ENCODE measurements at regions not wholly inside any gene's neighbourhood (a gene's known extent, or its start where the extent isn't known, plus 50 kb on each side); places are given as distances from the start of the nearest gene placed in this dataset.
"Not testable (repeated sequence)": the region's sequence is repeated elsewhere in the genome, so short reads cannot be mapped to it uniquely, and the experiment has no call there.

- no peak for ATAC-seq
- DNase-seq: no peak
- H3K4me1 Mint-ChIP-seq: no peaks in the 10 kb centered on the region
- no peak overlapping the region for H3K4me3 Mint-ChIP-seq
- H3K36me3 Mint-ChIP-seq (ENCODE audit: low read depth): no peaks in the 10 kb centered on the region
- no peaks in the 10 kb centered on the region for H3K9me3 ChIP-seq (ENCODE audit: control insufficient read depth, low read length, poor library complexity, severe bottlenecking)
- no peaks in the 10 kb centered on the region for H3K27me3 Mint-ChIP-seq
- no peak overlapping the region for H3K27ac Mint-ChIP-seq
Measured at GRCh38 chr4:137806420-137806819, 274.1 kb upstream of the PCDH18 start.

DNA sequence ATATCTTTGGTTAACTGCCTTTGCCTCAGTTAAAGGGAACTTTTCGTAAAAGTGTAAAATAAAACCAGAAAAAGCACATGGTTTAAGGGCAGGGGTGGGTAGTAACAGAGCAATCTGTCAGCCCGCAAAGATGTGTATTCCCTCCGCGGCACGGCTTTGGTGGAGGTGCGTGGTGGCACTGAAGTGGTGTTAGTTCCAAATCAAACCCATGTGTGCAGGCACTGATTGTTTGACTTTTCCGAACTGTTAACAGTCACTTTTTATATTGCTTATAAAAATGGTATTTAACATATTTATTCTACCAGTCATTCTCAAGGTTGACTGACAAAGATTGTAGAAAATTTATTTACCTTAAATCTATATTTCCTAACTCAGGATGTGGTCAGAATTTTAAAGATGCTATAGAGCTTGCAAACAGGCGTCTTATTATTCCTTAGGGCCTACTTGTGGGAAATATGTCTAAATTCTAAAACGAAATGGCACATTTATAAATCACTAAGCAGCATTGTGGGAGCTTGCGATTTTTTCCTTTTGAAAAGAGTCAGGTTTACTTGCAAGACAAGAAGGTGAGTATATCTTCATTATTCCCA is 272.7 kb upstream of the PCDH18 start:
- no peak for ATAC-seq
- Mint-ChIP-seq H3K4me1 (no peaks in the 10 kb centered on the region), H3K4me3 (no peak overlapping the region), H3K36me3 (ENCODE audit: low read depth) (no peaks in the 10 kb centered on the region), H3K27me3 (no peaks in the 10 kb centered on the region), H3K27ac (no peak overlapping the region)
- H3K9me3 ChIP-seq (ENCODE audit: control insufficient read depth, low read length, poor library complexity, severe bottlenecking): no peaks in the 10 kb centered on the region
- no peak for DNase-seq

DNA sequence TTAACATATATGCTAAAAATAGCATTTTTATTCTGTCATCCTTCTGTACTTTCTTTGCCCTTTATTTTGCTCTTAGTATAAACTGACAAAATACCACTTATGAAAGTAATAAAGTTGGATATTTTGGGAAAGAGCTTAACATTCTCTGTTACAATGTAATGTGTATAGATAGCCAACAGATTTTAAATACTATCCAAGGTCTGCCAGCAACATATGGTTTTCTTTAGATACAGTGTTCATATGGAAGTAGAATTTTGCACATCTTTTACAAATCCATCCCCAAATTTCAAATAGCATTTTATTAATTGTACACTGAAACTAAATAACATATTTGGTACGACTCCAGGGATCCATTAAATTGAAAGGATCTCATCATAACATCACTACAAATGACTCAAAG is 268.6 kb upstream of the PCDH18 start:
- Mint-ChIP-seq H3K27ac (no peak overlapping the region), H3K27me3 (no peaks in the 10 kb centered on the region), H3K36me3 (ENCODE audit: low read depth) (no peaks in the 10 kb centered on the region), H3K4me3 (no peak overlapping the region), H3K4me1 (no peaks in the 10 kb centered on the region)
- DNase-seq (no peak), ATAC-seq (no peak)
- no peaks in the 10 kb centered on the region for H3K9me3 ChIP-seq (ENCODE audit: control insufficient read depth, low read length, poor library complexity, severe bottlenecking)

DNA sequence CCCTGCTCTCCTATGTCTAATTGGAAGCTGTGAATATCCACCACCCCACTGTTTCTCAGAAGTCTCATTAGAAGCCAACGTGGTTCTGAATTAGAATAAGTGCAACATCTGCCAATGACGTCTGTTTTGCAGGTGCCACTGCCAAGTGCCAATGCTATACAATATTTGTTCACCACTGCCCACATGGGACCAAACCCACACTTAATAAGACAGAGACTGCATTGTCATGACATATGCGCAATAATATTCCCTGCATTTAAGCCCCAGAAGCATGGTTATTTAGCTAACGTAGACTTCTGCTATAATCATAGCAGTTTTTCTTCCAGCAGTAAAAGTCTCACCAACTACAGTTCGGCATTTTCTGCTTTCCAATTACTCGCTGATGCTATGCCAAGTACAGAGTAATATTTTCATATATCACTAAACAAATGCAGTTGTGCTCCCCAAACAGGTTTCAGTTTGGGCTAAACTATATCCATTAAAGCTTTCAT is 262.5 kb upstream of the PCDH18 start:
- DNase-seq (no peak), ATAC-seq (no peak)
- H3K36me3 Mint-ChIP-seq (ENCODE audit: low read depth): no peaks in the 10 kb centered on the region
- H3K4me1 Mint-ChIP-seq: no peaks in the 10 kb centered on the region
- no peaks in the 10 kb centered on the region for H3K27me3 Mint-ChIP-seq
- no peak overlapping the region for H3K27ac Mint-ChIP-seq
- no peaks in the 10 kb centered on the region for H3K9me3 ChIP-seq (ENCODE audit: control insufficient read depth, low read length, poor library complexity, severe bottlenecking)
- H3K4me3 Mint-ChIP-seq: no peak overlapping the region

DNA sequence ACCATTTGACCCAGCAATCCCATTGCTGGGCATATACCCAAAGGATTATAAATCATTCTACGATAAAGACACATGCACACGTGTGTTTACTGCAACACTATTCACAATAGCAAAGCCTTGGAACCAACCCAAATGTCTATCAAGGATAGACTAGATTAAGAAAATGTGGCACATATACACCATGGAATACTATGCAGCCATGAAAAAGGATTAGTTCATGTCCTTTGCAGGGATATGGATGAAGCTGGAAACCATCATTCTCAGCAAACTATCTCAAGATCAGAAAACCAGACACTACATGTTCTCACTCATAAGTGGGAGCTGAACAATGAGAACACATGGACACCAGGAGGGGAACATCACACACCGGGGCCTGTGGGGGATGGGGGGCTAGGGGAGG is 257.0 kb upstream of the PCDH18 start:
- not testable (repeated sequence) for H3K4me1 Mint-ChIP-seq, H3K27me3 Mint-ChIP-seq, H3K4me3 Mint-ChIP-seq

DNA sequence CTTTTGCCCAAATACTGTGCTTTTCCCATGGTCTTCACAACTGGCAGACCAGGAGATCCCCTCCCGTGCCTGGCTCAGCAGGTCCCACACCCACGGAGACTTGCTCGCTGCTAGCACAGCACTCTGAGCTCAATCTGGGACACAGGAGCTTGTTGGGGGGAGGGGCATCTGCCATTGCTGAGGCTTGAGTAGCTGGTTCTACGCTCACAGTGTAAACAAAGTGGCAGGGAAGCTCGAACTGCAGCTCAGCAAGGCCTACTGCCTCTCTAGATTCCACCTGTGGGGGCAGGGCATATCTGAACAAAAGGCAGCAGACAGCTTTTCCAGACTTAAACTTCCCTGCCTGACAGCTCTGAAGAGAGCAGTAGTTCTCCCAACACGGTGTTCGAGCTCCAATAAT is 251.6 kb upstream of the PCDH18 start:
- not testable (repeated sequence) for DNase-seq

More for the DNA sequence above, 257.0 kb upstream of the PCDH18 start:
- H3K36me3 Mint-ChIP-seq (ENCODE audit: low read depth); H3K9me3 ChIP-seq (ENCODE audit: control insufficient read depth, low read length, poor library complexity, severe bottlenecking); DNase-seq; ATAC-seq; H3K27ac Mint-ChIP-seq: not testable (repeated sequence)

DNA sequence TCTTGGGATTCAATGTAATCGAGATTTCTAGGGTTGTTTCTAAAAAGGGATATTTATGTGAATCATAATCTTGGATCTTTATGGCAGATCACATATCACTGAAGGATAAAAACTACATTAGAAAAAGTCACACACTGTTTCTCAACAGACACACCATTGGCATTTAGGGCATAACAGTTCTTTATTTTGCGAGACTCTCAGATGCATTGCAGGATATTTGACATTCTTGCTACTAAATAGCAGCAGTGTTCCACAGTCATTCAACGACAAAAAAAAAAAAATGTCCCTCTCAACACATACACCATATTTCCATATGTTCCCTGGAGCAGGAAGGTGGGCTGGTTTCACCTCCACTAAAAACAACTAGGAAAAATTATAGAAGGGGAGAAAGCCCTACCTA is 243.4 kb upstream of the PCDH18 start:
- Mint-ChIP-seq H3K27me3 (no peaks in the 10 kb centered on the region), H3K4me1 (no peaks in the 10 kb centered on the region), H3K4me3 (no peak overlapping the region), H3K27ac (no peak overlapping the region), H3K36me3 (ENCODE audit: low read depth) (no peaks in the 10 kb centered on the region)
- ATAC-seq (no peak), DNase-seq (no peak)
- H3K9me3 ChIP-seq (ENCODE audit: control insufficient read depth, low read length, poor library complexity, severe bottlenecking): no peaks in the 10 kb centered on the region

More for the DNA sequence above, 251.6 kb upstream of the PCDH18 start:
- not testable (repeated sequence) for H3K27ac Mint-ChIP-seq; H3K4me1 Mint-ChIP-seq; ATAC-seq; H3K9me3 ChIP-seq (ENCODE audit: control insufficient read depth, low read length, poor library complexity, severe bottlenecking); H3K4me3 Mint-ChIP-seq; H3K27me3 Mint-ChIP-seq; H3K36me3 Mint-ChIP-seq (ENCODE audit: low read depth)

GRCh38 chr4:137774501-137774900 is 242.2 kb upstream of the PCDH18 start:
- DNase-seq (no peak), ATAC-seq (no peak)
- H3K4me1 Mint-ChIP-seq: no peaks in the 10 kb centered on the region

GRCh38 chr4:137768881-137769280 is 236.6 kb upstream of the PCDH18 start:
- Mint-ChIP-seq H3K36me3 (ENCODE audit: low read depth) (no peaks in the 10 kb centered on the region), H3K4me1 (no peaks in the 10 kb centered on the region), H3K27ac (no peak overlapping the region), H3K4me3 (no peak overlapping the region), H3K27me3 (no peaks in the 10 kb centered on the region)
- DNase-seq (no peak), ATAC-seq (no peak)
- H3K9me3 ChIP-seq (ENCODE audit: control insufficient read depth, low read length, poor library complexity, severe bottlenecking): no peaks in the 10 kb centered on the region

More at GRCh38 chr4:137774501-137774900, 242.2 kb upstream of the PCDH18 start:
- no peak overlapping the region for H3K4me3 Mint-ChIP-seq
- H3K9me3 ChIP-seq (ENCODE audit: control insufficient read depth, low read length, poor library complexity, severe bottlenecking): no peaks in the 10 kb centered on the region
- no peak overlapping the region for H3K27ac Mint-ChIP-seq
- H3K36me3 Mint-ChIP-seq (ENCODE audit: low read depth): no peaks in the 10 kb centered on the region
- H3K27me3 Mint-ChIP-seq: no peaks in the 10 kb centered on the region

- no peak overlapping the region for H3K27ac Mint-ChIP-seq
- H3K4me1 Mint-ChIP-seq: no peaks in the 10 kb centered on the region
- no peaks in the 10 kb centered on the region for H3K36me3 Mint-ChIP-seq (ENCODE audit: low read depth)
- no peak overlapping the region for H3K4me3 Mint-ChIP-seq
- no peaks in the 10 kb centered on the region for H3K27me3 Mint-ChIP-seq
- DNase-seq (no peak), ATAC-seq (no peak)
- no peaks in the 10 kb centered on the region for H3K9me3 ChIP-seq (ENCODE audit: control insufficient read depth, low read length, poor library complexity, severe bottlenecking)
Measured at GRCh38 chr4:137768196-137768595, 235.9 kb upstream of the PCDH18 start.

DNA sequence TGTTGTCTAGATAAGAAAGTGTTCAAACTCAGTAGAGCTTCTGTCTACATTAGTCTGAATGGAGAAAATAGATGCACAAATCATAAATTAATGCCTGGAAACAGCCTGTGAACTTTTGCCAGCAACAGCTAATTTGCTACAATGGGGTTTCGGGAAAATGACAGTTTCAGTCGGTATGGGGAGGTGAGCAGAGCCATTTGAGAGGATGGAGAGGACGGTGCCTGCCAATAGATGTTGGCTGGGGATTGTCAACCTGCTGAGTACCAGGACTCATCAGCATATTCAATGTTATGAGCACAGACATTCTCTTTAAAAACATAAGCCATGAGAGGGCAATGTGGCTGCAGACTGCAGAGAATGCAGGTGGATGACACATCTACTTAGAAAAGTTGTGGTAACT is 230.3 kb upstream of the PCDH18 start:
- no peaks in the 10 kb centered on the region for H3K9me3 ChIP-seq (ENCODE audit: control insufficient read depth, low read length, poor library complexity, severe bottlenecking)
- DNase-seq: no peak
- no peaks in the 10 kb centered on the region for H3K36me3 Mint-ChIP-seq (ENCODE audit: low read depth)
- ATAC-seq: no peak
- H3K4me3 Mint-ChIP-seq: no peak overlapping the region
- no peak overlapping the region for H3K27ac Mint-ChIP-seq
- no peaks in the 10 kb centered on the region for H3K27me3 Mint-ChIP-seq
- H3K4me1 Mint-ChIP-seq: no peaks in the 10 kb centered on the region

- no peak for DNase-seq
- Mint-ChIP-seq H3K27ac (no peak overlapping the region), H3K36me3 (ENCODE audit: low read depth) (no peaks in the 10 kb centered on the region), H3K4me3 (no peak overlapping the region), H3K4me1 (no peaks in the 10 kb centered on the region), H3K27me3 (no peaks in the 10 kb centered on the region)
- H3K9me3 ChIP-seq (ENCODE audit: control insufficient read depth, low read length, poor library complexity, severe bottlenecking): no peaks in the 10 kb centered on the region
- no peak for ATAC-seq
Measured at GRCh38 chr4:137754652-137755471, 222.6 kb upstream of the PCDH18 start.

DNA sequence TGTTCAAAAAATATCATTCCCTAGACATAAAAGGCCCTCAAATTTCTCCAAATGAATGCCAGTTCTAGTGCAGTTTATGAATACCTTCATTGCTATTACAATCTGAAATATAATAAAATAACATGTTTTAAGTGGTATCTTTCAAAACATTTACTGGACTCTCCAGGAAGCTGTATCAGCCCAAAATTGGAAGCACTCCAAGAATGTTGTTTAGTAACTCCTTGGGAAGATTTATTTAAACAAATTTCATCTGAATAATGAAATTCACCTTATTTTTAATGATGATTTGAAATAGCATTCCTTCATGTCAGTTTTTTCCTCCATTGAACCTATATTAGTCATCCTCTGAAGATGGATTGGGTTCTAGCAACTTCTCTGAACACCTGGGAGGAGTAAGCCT is 217.2 kb upstream of the PCDH18 start:
- Mint-ChIP-seq H3K4me1 (no peaks in the 10 kb centered on the region), H3K27ac (no peak overlapping the region), H3K4me3 (no peak overlapping the region), H3K36me3 (ENCODE audit: low read depth) (no peaks in the 10 kb centered on the region), H3K27me3 (no peaks in the 10 kb centered on the region)
- no peak for DNase-seq
- ATAC-seq: no peak
- H3K9me3 ChIP-seq (ENCODE audit: control insufficient read depth, low read length, poor library complexity, severe bottlenecking): no peaks in the 10 kb centered on the region

GRCh38 chr4:137748616-137749015 is 216.3 kb upstream of the PCDH18 start:
- ATAC-seq (no peak), DNase-seq (no peak)
- H3K27me3 Mint-ChIP-seq: no peaks in the 10 kb centered on the region
- H3K9me3 ChIP-seq (ENCODE audit: control insufficient read depth, low read length, poor library complexity, severe bottlenecking): no peaks in the 10 kb centered on the region
- no peak overlapping the region for H3K27ac Mint-ChIP-seq
- H3K4me1 Mint-ChIP-seq: no peaks in the 10 kb centered on the region
- H3K4me3 Mint-ChIP-seq: no peak overlapping the region
- H3K36me3 Mint-ChIP-seq (ENCODE audit: low read depth): no peaks in the 10 kb centered on the region
